Spleen (tissue), 7 donors: ENCODE measurements at regions not wholly inside any gene's neighbourhood (a gene's known extent, or its start where the extent isn't known, plus 50 kb on each side); places are given as distances from the start of the nearest gene placed in this dataset.
"Not testable (repeated sequence)": the region's sequence is repeated elsewhere in the genome, so short reads cannot be mapped to it uniquely, and the experiment has no call there.

Source experiments
- CTCF ChIP-seq, 11 experiments: fragments of 200-600 bp in 7 of 11; fragments of 450-650 bp in 4 of 11; sonication (generic) in 4 of 11; IDR thresholded peaks in 8 of 11; conservative IDR thresholded peaks in 3 of 11; 1 replicate in 7 of 11; 2 replicates in 4 of 11; pipeline versions ENCODE4 v1.4.0 to v1.8.0; 2016 to 2021; ENCODE audit warnings: antibody characterized with exemption in 11 of 11, inconsistent platforms in 4 of 11, mild to moderate bottlenecking in 1 of 11
- POLR2A ChIP-seq, 3 donors: fragments of 450-650 bp; IDR thresholded peaks; one replicate each; pipeline ENCODE4 v1.5.1; 2017; ENCODE audit warnings: antibody characterized with exemption in 3 of 3, mild to moderate bottlenecking in 1 of 3
- donor health status: DM: no; HTN: no; CAD: no; lungs with moderate emphysema.
- donor health status: DM: no; HTN: no; CAD: no.
- donor health status: DM: no; HTN: no; CAD: no.

- TF ChIP-seq CTCF (IDR thresholded peaks at IDR 0.05 in 8 of 11, conservative IDR thresholded peaks at IDR 0.05 in 3 of 11); POLR2A (IDR thresholded peaks at IDR 0.05): not testable (repeated sequence)
These were observed 1044.8 kb downstream of the CDY1 start for GRCh38 chrY:26666691-26667090.
